ENCODE measurements at regions not wholly inside any gene's neighbourhood (a gene's known extent, or its start where the extent isn't known, plus 50 kb on each side); places are given as distances from the start of the nearest gene placed in this dataset.

DNA sequence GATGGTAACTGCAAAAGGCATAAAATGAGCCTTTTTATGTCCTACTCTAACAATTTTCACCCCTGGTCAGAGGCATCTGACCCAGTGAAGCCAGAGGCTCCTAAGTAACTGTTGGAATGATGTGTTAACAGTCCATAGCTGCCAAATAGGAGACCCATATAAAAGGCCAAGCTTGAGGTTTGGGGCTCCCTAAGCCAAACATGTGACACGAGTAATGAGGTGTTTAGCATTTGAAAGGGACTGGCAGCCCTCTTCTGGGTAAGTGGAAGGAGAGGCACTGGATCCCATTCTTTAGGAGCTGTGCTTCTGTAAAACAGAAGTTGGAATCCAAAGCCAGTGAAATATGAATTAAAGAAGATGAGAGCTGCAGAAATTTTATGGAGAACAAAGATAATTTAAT lies 100.6 kb upstream of the PNPLA4 start:
- TF ChIP-seq, protein P1, sequence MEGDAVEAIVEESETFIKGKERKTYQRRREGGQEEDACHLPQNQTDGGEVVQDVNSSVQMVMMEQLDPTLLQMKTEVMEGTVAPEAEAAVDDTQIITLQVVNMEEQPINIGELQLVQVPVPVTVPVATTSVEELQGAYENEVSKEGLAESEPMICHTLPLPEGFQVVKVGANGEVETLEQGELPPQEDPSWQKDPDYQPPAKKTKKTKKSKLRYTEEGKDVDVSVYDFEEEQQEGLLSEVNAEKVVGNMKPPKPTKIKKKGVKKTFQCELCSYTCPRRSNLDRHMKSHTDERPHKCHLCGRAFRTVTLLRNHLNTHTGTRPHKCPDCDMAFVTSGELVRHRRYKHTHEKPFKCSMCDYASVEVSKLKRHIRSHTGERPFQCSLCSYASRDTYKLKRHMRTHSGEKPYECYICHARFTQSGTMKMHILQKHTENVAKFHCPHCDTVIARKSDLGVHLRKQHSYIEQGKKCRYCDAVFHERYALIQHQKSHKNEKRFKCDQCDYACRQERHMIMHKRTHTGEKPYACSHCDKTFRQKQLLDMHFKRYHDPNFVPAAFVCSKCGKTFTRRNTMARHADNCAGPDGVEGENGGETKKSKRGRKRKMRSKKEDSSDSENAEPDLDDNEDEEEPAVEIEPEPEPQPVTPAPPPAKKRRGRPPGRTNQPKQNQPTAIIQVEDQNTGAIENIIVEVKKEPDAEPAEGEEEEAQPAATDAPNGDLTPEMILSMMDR (IDR thresholded peaks at IDR 0.05) = no peak
- no peak for TF ChIP-seq SIN3A (IDR thresholded peaks at IDR 0.05; ENCODE audit: borderline replicate concordance, insufficient read depth, low read depth, low read length)
- TF ChIP-seq, protein P2, sequence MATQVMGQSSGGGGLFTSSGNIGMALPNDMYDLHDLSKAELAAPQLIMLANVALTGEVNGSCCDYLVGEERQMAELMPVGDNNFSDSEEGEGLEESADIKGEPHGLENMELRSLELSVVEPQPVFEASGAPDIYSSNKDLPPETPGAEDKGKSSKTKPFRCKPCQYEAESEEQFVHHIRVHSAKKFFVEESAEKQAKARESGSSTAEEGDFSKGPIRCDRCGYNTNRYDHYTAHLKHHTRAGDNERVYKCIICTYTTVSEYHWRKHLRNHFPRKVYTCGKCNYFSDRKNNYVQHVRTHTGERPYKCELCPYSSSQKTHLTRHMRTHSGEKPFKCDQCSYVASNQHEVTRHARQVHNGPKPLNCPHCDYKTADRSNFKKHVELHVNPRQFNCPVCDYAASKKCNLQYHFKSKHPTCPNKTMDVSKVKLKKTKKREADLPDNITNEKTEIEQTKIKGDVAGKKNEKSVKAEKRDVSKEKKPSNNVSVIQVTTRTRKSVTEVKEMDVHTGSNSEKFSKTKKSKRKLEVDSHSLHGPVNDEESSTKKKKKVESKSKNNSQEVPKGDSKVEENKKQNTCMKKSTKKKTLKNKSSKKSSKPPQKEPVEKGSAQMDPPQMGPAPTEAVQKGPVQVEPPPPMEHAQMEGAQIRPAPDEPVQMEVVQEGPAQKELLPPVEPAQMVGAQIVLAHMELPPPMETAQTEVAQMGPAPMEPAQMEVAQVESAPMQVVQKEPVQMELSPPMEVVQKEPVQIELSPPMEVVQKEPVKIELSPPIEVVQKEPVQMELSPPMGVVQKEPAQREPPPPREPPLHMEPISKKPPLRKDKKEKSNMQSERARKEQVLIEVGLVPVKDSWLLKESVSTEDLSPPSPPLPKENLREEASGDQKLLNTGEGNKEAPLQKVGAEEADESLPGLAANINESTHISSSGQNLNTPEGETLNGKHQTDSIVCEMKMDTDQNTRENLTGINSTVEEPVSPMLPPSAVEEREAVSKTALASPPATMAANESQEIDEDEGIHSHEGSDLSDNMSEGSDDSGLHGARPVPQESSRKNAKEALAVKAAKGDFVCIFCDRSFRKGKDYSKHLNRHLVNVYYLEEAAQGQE (IDR thresholded peaks at IDR 0.05; ENCODE audit: insufficient read depth in 1 of 2, low read depth in 2 of 2, low read length in 1 of 2) = no peak
- no peak for TF ChIP-seq TCF7L2 (IDR thresholded peaks at IDR 0.05; ENCODE audit: low read depth, low read length)
- TF ChIP-seq POLR2AphosphoS5 (IDR thresholded peaks at IDR 0.05; ENCODE audit: low read depth, low read length) = no peak
